ENCODE measurements at regions not wholly inside any gene's neighbourhood (a gene's known extent, or its start where the extent isn't known, plus 50 kb on each side); places are given as distances from the start of the nearest gene placed in this dataset.

DNA sequence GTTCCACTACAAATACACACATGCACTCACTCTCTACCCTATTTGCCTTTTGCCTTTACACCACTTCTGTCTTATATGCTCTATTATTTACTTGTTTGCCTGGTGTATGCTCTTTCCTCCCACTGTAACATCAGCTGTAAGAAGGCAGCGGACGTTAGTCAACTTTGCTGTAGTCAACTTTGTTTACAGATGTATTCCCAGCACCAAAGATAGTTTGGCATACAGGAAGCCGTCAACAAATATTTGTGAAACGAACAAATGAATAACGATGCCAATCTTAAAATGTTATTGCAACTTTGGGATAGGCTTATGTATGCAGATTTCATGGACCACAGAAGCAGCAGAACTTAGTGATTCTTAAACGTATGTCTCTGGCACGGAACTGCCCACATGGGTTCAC lies 138.3 kb upstream of the GALNT2 start:
- TF ChIP-seq, protein P1, sequence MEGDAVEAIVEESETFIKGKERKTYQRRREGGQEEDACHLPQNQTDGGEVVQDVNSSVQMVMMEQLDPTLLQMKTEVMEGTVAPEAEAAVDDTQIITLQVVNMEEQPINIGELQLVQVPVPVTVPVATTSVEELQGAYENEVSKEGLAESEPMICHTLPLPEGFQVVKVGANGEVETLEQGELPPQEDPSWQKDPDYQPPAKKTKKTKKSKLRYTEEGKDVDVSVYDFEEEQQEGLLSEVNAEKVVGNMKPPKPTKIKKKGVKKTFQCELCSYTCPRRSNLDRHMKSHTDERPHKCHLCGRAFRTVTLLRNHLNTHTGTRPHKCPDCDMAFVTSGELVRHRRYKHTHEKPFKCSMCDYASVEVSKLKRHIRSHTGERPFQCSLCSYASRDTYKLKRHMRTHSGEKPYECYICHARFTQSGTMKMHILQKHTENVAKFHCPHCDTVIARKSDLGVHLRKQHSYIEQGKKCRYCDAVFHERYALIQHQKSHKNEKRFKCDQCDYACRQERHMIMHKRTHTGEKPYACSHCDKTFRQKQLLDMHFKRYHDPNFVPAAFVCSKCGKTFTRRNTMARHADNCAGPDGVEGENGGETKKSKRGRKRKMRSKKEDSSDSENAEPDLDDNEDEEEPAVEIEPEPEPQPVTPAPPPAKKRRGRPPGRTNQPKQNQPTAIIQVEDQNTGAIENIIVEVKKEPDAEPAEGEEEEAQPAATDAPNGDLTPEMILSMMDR (IDR thresholded peaks at IDR 0.05; ENCODE audit: control extremely low read depth in 1 of 3, insufficient read depth in 1 of 3, low read depth in 1 of 3, low read length in 3 of 3): no peak
- TF ChIP-seq SP1 (IDR thresholded peaks at IDR 0.05; ENCODE audit: low read depth, low read length) (no peak), BCL11A (IDR thresholded peaks at IDR 0.05; ENCODE audit: low read depth in 2 of 2, low read length in 2 of 2) (no peak), TAF1 (IDR thresholded peaks at IDR 0.05; ENCODE audit: low read depth, low read length) (no peak), EP300 (IDR thresholded peaks at IDR 0.05; ENCODE audit: borderline replicate concordance in 1 of 2, low read depth in 2 of 2, low read length in 2 of 2) (no peak), EZH2 (IDR thresholded peaks at IDR 0.05; ENCODE audit: low read depth, low read length, severe bottlenecking) (no peak)
- TF ChIP-seq, protein P2, sequence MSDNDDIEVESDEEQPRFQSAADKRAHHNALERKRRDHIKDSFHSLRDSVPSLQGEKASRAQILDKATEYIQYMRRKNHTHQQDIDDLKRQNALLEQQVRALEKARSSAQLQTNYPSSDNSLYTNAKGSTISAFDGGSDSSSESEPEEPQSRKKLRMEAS (IDR thresholded peaks at IDR 0.05): no peak
- TF ChIP-seq, protein P3, sequence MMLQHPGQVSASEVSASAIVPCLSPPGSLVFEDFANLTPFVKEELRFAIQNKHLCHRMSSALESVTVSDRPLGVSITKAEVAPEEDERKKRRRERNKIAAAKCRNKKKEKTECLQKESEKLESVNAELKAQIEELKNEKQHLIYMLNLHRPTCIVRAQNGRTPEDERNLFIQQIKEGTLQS (IDR thresholded peaks at IDR 0.05; ENCODE audit: insufficient read depth, low read depth, low read length): no peak
